ENCODE measurements at regions not wholly inside any gene's neighbourhood (a gene's known extent, or its start where the extent isn't known, plus 50 kb on each side); places are given as distances from the start of the nearest gene placed in this dataset.

DNA sequence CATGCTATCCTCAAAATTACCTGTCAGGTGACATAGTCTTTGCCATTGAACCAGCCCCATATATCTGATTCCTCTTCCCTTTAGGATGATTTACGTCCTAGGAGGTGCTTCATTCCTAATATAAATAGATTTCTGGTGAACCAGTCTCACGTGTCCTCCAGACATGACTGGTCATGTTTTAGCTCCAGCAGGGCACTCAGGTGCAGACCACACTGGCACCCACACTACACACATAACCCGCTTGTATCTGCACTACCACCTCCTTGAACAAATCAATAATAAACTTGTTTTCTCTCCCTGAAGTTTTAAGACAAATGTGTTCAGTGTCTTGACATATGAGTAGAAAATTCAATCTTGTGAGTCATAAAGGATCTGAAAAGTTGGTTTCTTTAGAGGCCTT, 155.5 kb downstream of the GOLIM4 start:
- no peak for TF ChIP-seq POLR2A (IDR thresholded peaks at IDR 0.05)
- TF ChIP-seq, protein P1, sequence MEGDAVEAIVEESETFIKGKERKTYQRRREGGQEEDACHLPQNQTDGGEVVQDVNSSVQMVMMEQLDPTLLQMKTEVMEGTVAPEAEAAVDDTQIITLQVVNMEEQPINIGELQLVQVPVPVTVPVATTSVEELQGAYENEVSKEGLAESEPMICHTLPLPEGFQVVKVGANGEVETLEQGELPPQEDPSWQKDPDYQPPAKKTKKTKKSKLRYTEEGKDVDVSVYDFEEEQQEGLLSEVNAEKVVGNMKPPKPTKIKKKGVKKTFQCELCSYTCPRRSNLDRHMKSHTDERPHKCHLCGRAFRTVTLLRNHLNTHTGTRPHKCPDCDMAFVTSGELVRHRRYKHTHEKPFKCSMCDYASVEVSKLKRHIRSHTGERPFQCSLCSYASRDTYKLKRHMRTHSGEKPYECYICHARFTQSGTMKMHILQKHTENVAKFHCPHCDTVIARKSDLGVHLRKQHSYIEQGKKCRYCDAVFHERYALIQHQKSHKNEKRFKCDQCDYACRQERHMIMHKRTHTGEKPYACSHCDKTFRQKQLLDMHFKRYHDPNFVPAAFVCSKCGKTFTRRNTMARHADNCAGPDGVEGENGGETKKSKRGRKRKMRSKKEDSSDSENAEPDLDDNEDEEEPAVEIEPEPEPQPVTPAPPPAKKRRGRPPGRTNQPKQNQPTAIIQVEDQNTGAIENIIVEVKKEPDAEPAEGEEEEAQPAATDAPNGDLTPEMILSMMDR (IDR thresholded peaks at IDR 0.05) = no peak
